Posterior vena cava (tissue), 2 donors: ENCODE measurements at regions not wholly inside any gene's neighbourhood (a gene's known extent, or its start where the extent isn't known, plus 50 kb on each side); places are given as distances from the start of the nearest gene placed in this dataset.

Experiments
- DNase-seq: peaks from one replicate; pipeline ENCODE4 v3.0.0-alpha.2; 2020; ENCODE audit warnings: low spot score
- intact Hi-C, 2 donors: fragments of 100-400 bp; cut with DNase I; formaldehyde crosslinking; loops; one replicate each; pipeline versions ENCODE4 v1.14.1 to v1.14.2; 2022 to 2023
- donor health status: DM: yes; HTN: yes; CAD: no.
- donor health status: DM: yes; HTN: yes; CAD: no.

GRCh38 chr6:113796038-113796437 lies 61.1 kb upstream of the MARCKS start:
- intact Hi-C loops: no loop called here
- DNase-seq: no peak

GRCh38 chr6:113802779-113803178 lies 54.4 kb upstream of the MARCKS start:
- intact Hi-C loops: no loop called here
- no peak for DNase-seq

DNA sequence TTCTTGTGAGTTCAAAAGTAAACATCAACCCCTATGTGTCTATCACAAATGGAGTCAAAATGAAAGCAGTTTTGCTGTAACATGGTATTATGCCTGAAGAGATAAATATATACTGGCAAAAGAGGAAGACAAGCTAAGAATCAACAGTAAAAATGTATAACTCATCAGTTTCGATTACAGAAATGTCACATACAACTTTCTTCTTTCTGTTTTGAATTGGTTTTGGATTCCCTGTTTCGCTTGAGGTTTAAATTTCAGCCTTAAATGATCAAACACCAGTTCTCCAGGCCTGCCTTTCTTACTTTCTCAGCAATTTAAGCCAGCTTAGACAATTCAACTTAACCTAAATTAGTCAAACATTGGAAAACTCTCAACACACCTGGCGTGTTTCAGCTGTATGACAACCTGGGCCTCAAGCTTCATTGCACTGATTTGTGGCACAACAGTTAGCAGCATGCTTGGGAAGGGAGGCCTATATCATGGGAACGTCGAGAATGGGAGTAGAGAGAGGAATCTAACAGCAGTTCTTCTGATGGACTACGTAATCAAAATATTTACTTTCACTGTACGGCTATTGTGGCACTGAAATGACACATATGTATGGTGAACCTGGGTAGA lies 51.9 kb upstream of the MARCKS start:
- DNase-seq: no peak
- intact Hi-C loops: no loop called here

DNA sequence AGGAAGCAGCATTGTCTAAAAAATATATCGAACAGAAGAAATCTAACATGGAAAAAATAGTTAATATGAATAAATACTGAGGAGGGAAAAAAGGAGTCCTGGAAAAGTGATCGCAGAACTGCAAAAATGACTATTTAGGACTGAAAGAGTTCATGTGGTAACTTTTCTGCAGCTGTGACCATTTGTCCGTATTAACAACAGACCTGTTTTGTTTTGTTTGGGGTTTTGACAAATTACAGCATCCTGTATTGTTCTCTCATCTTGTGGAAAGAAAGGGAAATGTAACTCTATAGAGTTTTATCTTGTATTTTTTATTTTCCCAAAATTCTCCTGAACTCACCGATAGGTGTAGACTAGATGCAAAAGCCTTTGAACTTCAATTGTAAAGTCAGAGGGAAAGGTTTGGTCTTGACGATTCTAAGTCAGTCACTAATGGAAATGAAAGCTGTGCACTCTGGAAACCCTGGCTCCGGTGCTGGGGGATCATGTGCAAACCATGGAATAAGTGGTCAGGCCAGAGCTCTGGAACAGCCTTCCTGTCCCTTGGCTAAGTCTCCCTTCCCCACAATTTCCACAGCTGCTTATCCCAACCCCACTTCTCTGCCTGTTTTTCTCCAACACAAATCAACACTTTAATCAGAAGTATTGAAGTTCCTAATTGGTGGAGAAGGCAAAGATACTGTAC lies 51.2 kb upstream of the MARCKS start:
- intact Hi-C loops: no loop called here
- no peak for DNase-seq
